ENCODE measurements at regions not wholly inside any gene's neighbourhood (a gene's known extent, or its start where the extent isn't known, plus 50 kb on each side); places are given as distances from the start of the nearest gene placed in this dataset.

GRCh38 chr11:36931139-36931538, 333.1 kb upstream of the RAG2 start:
- no peak for FAIRE-seq

- FAIRE-seq = no peak
Measured at GRCh38 chr11:36930256-36930655, 332.2 kb upstream of the RAG2 start.

GRCh38 chr11:36929401-36929800, 331.4 kb upstream of the RAG2 start:
- no peak for FAIRE-seq

- no peak for FAIRE-seq
Measured at GRCh38 chr11:36928621-36929020, 330.6 kb upstream of the RAG2 start.

GRCh38 chr11:36899800-36900199, 301.8 kb upstream of the RAG2 start:
- no peak for FAIRE-seq

GRCh38 chr11:36890841-36891240, 292.8 kb upstream of the RAG2 start:
- no peak for FAIRE-seq

- FAIRE-seq = no peak
Measured at GRCh38 chr11:36890121-36890679, 292.2 kb upstream of the RAG2 start.

GRCh38 chr11:36885154-36885553, 287.1 kb upstream of the RAG2 start:
- no peak for FAIRE-seq

- FAIRE-seq = no peak
Measured at GRCh38 chr11:36878737-36879136, 280.7 kb upstream of the RAG2 start.

GRCh38 chr11:36877149-36877548, 279.1 kb upstream of the RAG2 start:
- FAIRE-seq = no peak

GRCh38 chr11:36876266-36876665, 278.2 kb upstream of the RAG2 start:
- no peak for FAIRE-seq

GRCh38 chr11:36874291-36874690, 276.3 kb upstream of the RAG2 start:
- no peak for FAIRE-seq

GRCh38 chr11:36870361-36870760, 272.3 kb upstream of the RAG2 start:
- FAIRE-seq = no peak

- no peak for FAIRE-seq
Measured at GRCh38 chr11:36868380-36868779, 270.3 kb upstream of the RAG2 start.

GRCh38 chr11:36865846-36866245, 267.8 kb upstream of the RAG2 start:
- no peak for FAIRE-seq

GRCh38 chr11:36854875-36855274, 256.8 kb upstream of the RAG2 start:
- FAIRE-seq = no peak

GRCh38 chr11:36848660-36849059, 250.6 kb upstream of the RAG2 start:
- no peak for FAIRE-seq

GRCh38 chr11:36840378-36840777, 242.3 kb upstream of the RAG2 start:
- no peak for FAIRE-seq

GRCh38 chr11:36837831-36838437, 239.9 kb upstream of the RAG2 start:
- FAIRE-seq = no peak

- no peak for FAIRE-seq
Measured at GRCh38 chr11:36825251-36825650, 227.2 kb upstream of the RAG2 start.

GRCh38 chr11:36824349-36824748, 226.3 kb upstream of the RAG2 start:
- FAIRE-seq = no peak

GRCh38 chr11:36822829-36823228, 224.8 kb upstream of the RAG2 start:
- FAIRE-seq = no peak

GRCh38 chr11:36818410-36818809, 220.4 kb upstream of the RAG2 start:
- FAIRE-seq = no peak

GRCh38 chr11:36817336-36817965, 219.4 kb upstream of the RAG2 start:
- no peak for FAIRE-seq

GRCh38 chr11:36809303-36809702, 211.3 kb upstream of the RAG2 start:
- FAIRE-seq = no peak
